ENCODE measurements at regions not wholly inside any gene's neighbourhood (a gene's known extent, or its start where the extent isn't known, plus 50 kb on each side); places are given as distances from the start of the nearest gene placed in this dataset.

- TF ChIP-seq CTCF (IDR thresholded peaks at IDR 0.05; ENCODE audit: low read depth, low read length, missing input control) (no peak), HNF4A (conservative IDR thresholded peaks at IDR 0.05) (no peak), ATF3 (IDR thresholded peaks at IDR 0.05) (no peak)
Observed at GRCh38 chr2:62410015-62410453, 96.0 kb downstream of the TMEM17 start.

Data from liver (tissue), 3 donors.